ENCODE measurements at regions not wholly inside any gene's neighbourhood (a gene's known extent, or its start where the extent isn't known, plus 50 kb on each side); places are given as distances from the start of the nearest gene placed in this dataset.

- TF ChIP-seq SREBF2 (IDR thresholded peaks at IDR 0.05) (no peak), SMC3 (IDR thresholded peaks at IDR 0.05) (no peak), POLR2A (IDR thresholded peaks at IDR 0.05; ENCODE audit: low read length) (no peak), MYC (IDR thresholded peaks at IDR 0.05; ENCODE audit: borderline replicate concordance, low read length) (no peak)
- TF ChIP-seq, protein P1, sequence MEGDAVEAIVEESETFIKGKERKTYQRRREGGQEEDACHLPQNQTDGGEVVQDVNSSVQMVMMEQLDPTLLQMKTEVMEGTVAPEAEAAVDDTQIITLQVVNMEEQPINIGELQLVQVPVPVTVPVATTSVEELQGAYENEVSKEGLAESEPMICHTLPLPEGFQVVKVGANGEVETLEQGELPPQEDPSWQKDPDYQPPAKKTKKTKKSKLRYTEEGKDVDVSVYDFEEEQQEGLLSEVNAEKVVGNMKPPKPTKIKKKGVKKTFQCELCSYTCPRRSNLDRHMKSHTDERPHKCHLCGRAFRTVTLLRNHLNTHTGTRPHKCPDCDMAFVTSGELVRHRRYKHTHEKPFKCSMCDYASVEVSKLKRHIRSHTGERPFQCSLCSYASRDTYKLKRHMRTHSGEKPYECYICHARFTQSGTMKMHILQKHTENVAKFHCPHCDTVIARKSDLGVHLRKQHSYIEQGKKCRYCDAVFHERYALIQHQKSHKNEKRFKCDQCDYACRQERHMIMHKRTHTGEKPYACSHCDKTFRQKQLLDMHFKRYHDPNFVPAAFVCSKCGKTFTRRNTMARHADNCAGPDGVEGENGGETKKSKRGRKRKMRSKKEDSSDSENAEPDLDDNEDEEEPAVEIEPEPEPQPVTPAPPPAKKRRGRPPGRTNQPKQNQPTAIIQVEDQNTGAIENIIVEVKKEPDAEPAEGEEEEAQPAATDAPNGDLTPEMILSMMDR (IDR thresholded peaks at IDR 0.05): no peak
- TF ChIP-seq, protein P2, sequence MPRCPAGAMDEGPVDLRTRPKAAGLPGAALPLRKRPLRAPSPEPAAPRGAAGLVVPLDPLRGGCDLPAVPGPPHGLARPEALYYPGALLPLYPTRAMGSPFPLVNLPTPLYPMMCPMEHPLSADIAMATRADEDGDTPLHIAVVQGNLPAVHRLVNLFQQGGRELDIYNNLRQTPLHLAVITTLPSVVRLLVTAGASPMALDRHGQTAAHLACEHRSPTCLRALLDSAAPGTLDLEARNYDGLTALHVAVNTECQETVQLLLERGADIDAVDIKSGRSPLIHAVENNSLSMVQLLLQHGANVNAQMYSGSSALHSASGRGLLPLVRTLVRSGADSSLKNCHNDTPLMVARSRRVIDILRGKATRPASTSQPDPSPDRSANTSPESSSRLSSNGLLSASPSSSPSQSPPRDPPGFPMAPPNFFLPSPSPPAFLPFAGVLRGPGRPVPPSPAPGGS (IDR thresholded peaks at IDR 0.05): no peak
Measured at GRCh38 chr17:77090476-77090875, 50.3 kb upstream of the SEC14L1 start.

Data from A549 (cell line).